ENCODE measurements at regions not wholly inside any gene's neighbourhood (a gene's known extent, or its start where the extent isn't known, plus 50 kb on each side); places are given as distances from the start of the nearest gene placed in this dataset.

- TF ChIP-seq, protein P1, sequence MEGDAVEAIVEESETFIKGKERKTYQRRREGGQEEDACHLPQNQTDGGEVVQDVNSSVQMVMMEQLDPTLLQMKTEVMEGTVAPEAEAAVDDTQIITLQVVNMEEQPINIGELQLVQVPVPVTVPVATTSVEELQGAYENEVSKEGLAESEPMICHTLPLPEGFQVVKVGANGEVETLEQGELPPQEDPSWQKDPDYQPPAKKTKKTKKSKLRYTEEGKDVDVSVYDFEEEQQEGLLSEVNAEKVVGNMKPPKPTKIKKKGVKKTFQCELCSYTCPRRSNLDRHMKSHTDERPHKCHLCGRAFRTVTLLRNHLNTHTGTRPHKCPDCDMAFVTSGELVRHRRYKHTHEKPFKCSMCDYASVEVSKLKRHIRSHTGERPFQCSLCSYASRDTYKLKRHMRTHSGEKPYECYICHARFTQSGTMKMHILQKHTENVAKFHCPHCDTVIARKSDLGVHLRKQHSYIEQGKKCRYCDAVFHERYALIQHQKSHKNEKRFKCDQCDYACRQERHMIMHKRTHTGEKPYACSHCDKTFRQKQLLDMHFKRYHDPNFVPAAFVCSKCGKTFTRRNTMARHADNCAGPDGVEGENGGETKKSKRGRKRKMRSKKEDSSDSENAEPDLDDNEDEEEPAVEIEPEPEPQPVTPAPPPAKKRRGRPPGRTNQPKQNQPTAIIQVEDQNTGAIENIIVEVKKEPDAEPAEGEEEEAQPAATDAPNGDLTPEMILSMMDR (IDR thresholded peaks at IDR 0.05), result no peak
- TF ChIP-seq POLR2AphosphoS5 (IDR thresholded peaks at IDR 0.05; ENCODE audit: low read depth, low read length), result no peak
These were observed 63.0 kb upstream of the LMCD1 start for GRCh38 chr3:8438507-8439079.
